H1 (cell line): ENCODE measurements at regions not wholly inside any gene's neighbourhood (a gene's known extent, or its start where the extent isn't known, plus 50 kb on each side); places are given as distances from the start of the nearest gene placed in this dataset.

Experiments
- CBX8 ChIP-seq: fragments of 300-800, 300-1000 bp; sonication (generic); IDR thresholded peaks from 2 replicates; pipeline ENCODE4 v1.7.1; 2016; ENCODE audit warnings: low read depth, low read length, borderline replicate concordance
- EZH2 ChIP-seq: fragments of 200-600 bp; sonication (generic); IDR thresholded peaks from 2 replicates; pipeline ENCODE4 v1.7.1; 2012; ENCODE audit warnings: low read depth, mild to moderate bottlenecking, moderate library complexity, low read length, inconsistent platforms; ENCODE audit not compliant: severe bottlenecking
- HDAC6 ChIP-seq: IDR thresholded peaks from one replicate; pipeline ENCODE4 v1.7.1; 2012; ENCODE audit warnings: low read depth, mild to moderate bottlenecking, inconsistent platforms, low read length, moderate library complexity
- POU5F1 ChIP-seq: IDR thresholded peaks from 2 replicates; pipeline ENCODE4 v1.6.1; 2011; ENCODE audit warnings: low read depth, mild to moderate bottlenecking, low read length, moderate library complexity
- SP1 ChIP-seq: IDR thresholded peaks from 2 replicates; pipeline ENCODE4 v1.6.1; 2011; ENCODE audit warnings: low read depth, low read length

DNA sequence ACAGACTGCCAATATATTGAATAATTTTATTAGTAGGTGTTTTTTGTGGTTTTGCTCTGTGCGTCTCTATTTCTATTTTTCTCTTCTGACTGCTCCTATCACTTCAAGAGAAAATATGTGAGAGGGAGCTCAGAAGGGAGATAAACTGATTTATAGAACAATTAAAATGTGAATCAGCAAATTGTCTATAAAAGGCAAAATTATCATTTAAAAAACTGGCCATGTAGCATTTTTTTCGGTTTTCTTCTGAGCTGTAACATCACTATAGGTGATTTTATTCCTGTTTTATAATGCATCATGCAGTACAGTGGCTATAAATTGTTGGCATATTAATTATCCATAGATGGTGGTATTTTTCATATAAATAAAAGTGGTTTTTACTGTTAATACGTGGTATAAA lies 416.5 kb downstream of the DOK5 start (continued):
- no peak for TF ChIP-seq POU5F1
- no peak for TF ChIP-seq SP1
- no peak for TF ChIP-seq CBX8
- no peak for TF ChIP-seq EZH2
- no peak for TF ChIP-seq HDAC6
